GM23338 (cell line): ENCODE measurements at regions not wholly inside any gene's neighbourhood (a gene's known extent, or its start where the extent isn't known, plus 50 kb on each side); places are given as distances from the start of the nearest gene placed in this dataset.

Source experiments
- ATAC-seq: fragments of 200-7000 bp; cut with Tn5 transposase; 3 replicates; pipeline ENCODE4 v1.9.1; 2020
- DNase-seq: peaks from one replicate; pipeline ENCODE4 v3.0.0-alpha.2; 2015; ENCODE audit warnings: low spot score
- H2AFZ ChIP-seq: fragments of 200-600 bp; sonication (generic); 2 replicates; pipeline ENCODE4 v1.8.0; 2016; ENCODE audit warnings: antibody characterized with exemption, mild to moderate bottlenecking, moderate library complexity
- H3F3A ChIP-seq: fragments of 200-600 bp; sonication (generic); replicated peaks from 2 replicates; pipeline ENCODE4 v1.8.0; 2017; ENCODE audit warnings: antibody characterized with exemption, mixed run types, low read depth
- H3K27ac ChIP-seq: fragments of 200-600 bp; sonication (generic); 2 replicates; pipeline ENCODE4 v1.6.1; 2016; ENCODE audit warnings: low read depth
- H3K27me3 ChIP-seq: fragments of 200-600 bp; sonication (generic); 2 replicates; pipeline ENCODE4 v1.8.0; 2016; ENCODE audit warnings: mild to moderate bottlenecking, mixed run types, moderate library complexity; ENCODE audit not compliant: insufficient read depth
- H3K36me3 ChIP-seq: fragments of 200-600 bp; sonication (generic); 2 replicates; pipeline ENCODE4 v1.8.0; 2016; ENCODE audit warnings: mild to moderate bottlenecking; ENCODE audit not compliant: insufficient read depth
- H3K4me1 ChIP-seq: fragments of 200-600 bp; sonication (generic); 2 replicates; pipeline ENCODE4 v1.8.0; 2016; ENCODE audit warnings: mild to moderate bottlenecking, moderate library complexity; ENCODE audit not compliant: insufficient read depth
- H3K4me2 ChIP-seq: fragments of 200-600 bp; sonication (generic); 2 replicates; pipeline ENCODE4 v1.7.1; 2017; ENCODE audit warnings: mixed run types
- H3K4me3 ChIP-seq: fragments of 200-600 bp; sonication (generic); 2 replicates; pipeline ENCODE4 v1.6.1; 2016; ENCODE audit warnings: mixed run types
- H3K79me2 ChIP-seq: fragments of 200-600 bp; sonication (generic); replicated peaks from 2 replicates; pipeline ENCODE4 v1.8.0; 2017; ENCODE audit warnings: mild to moderate bottlenecking; ENCODE audit not compliant: insufficient read depth
- H3K9me2 ChIP-seq: fragments of 200-600 bp; sonication (generic); 2 replicates; pipeline ENCODE4 v1.8.0; 2017; ENCODE audit not compliant: insufficient read depth
- H4K20me1 ChIP-seq: fragments of 200-600 bp; sonication (generic); replicated peaks from 2 replicates; pipeline ENCODE4 v1.8.0; 2017; ENCODE audit warnings: mild to moderate bottlenecking; ENCODE audit not compliant: insufficient read depth
- H3K27ac Mint-ChIP-seq: 2 replicates; pipeline ENCODE4 v1.8.0; 2020; ENCODE audit warnings: inconsistent platforms, mild to moderate bottlenecking, moderate library complexity, mixed read lengths
- H3K27me3 Mint-ChIP-seq: 3 replicates; pipeline ENCODE4 v1.8.0; 2022; ENCODE audit warnings: low read depth, mild to moderate bottlenecking, moderate library complexity, mixed read lengths, inconsistent platforms; ENCODE audit not compliant: insufficient read depth, poor library complexity
- H3K36me3 Mint-ChIP-seq: 3 replicates; pipeline ENCODE4 v1.8.0; 2021; ENCODE audit warnings: low read depth, mild to moderate bottlenecking, inconsistent platforms, moderate library complexity, mixed read lengths
- H3K4me1 Mint-ChIP-seq: 3 replicates; pipeline ENCODE4 v1.8.0; 2020; ENCODE audit warnings: mild to moderate bottlenecking, inconsistent platforms, mixed read lengths
- H3K4me3 Mint-ChIP-seq: 3 replicates; pipeline ENCODE4 v1.8.0; 2021; ENCODE audit warnings: moderate library complexity, mild to moderate bottlenecking, inconsistent platforms, mixed read lengths
- H3K9me3 Mint-ChIP-seq: 3 replicates; pipeline ENCODE4 v1.8.0; 2020; ENCODE audit warnings: moderate library complexity, mild to moderate bottlenecking, inconsistent platforms, mixed read lengths
- CREB1 ChIP-seq: fragments of 250-450 bp; sonication (Bioruptor Pico); IDR thresholded peaks from 2 replicates; pipeline ENCODE4 v1.5.0; 2020; ENCODE audit warnings: low read depth, mild to moderate bottlenecking, moderate library complexity
- EZH2 ChIP-seq: fragments of 200-600 bp; sonication (generic); IDR thresholded peaks from one replicate; pipeline ENCODE4 v1.8.0; 2017; ENCODE audit warnings: antibody characterized with exemption, mild to moderate bottlenecking, low read depth; ENCODE audit not compliant: unreplicated experiment
- EZH2phosphoT487 ChIP-seq: fragments of 200-600 bp; sonication (generic); IDR thresholded peaks from one replicate; pipeline ENCODE4 v1.8.1; 2018; ENCODE audit warnings: antibody characterized with exemption; ENCODE audit not compliant: unreplicated experiment
- JUNB ChIP-seq: IDR thresholded peaks from one replicate; pipeline ENCODE4 v1.6.1; 2016; ENCODE audit warnings: antibody characterized with exemption; ENCODE audit not compliant: unreplicated experiment
- NANOG ChIP-seq: IDR thresholded peaks from 2 replicates; pipeline ENCODE4 v1.6.1; 2016; ENCODE audit warnings: antibody characterized with exemption, borderline replicate concordance
- POLR2AphosphoS5 ChIP-seq: IDR thresholded peaks from 2 replicates; pipeline ENCODE4 v1.6.1; 2016; ENCODE audit warnings: antibody characterized with exemption, low read depth
- STAT1 ChIP-seq: IDR thresholded peaks from one replicate; pipeline ENCODE4 v1.6.1; 2016; ENCODE audit warnings: antibody characterized with exemption; ENCODE audit not compliant: unreplicated experiment
- ZNF114 ChIP-seq: fragments of 250-450 bp; sonication (Bioruptor Pico); IDR thresholded peaks from 2 replicates; pipeline ENCODE4 v1.5.0; 2020; ENCODE audit warnings: mild to moderate bottlenecking, moderate library complexity
- ZNF331 ChIP-seq: fragments of 250-450 bp; sonication (Bioruptor Pico); IDR thresholded peaks from 2 replicates; pipeline ENCODE4 v1.5.0; 2020; ENCODE audit warnings: low read depth, mild to moderate bottlenecking, moderate library complexity
- TF ChIP-seq, protein P1 (sequence below): IDR thresholded peaks from one replicate; pipeline ENCODE4 v1.6.1; 2018; ENCODE audit warnings: antibody characterized with exemption; ENCODE audit not compliant: unreplicated experiment
- TF ChIP-seq, protein P2 (sequence below): fragments of 250-450 bp; sonication (Bioruptor Pico); IDR thresholded peaks from 2 replicates; pipeline ENCODE4 v1.5.0; 2020; ENCODE audit warnings: mild to moderate bottlenecking, moderate library complexity
- TF ChIP-seq, protein P3 (sequence below), 2 experiments: fragments of 200-600 bp in 1 of 2; sonication (generic) in 1 of 2; conservative IDR thresholded peaks; 2 replicates each; pipeline versions ENCODE4 v1.5.1 to v1.6.1; 2016 to 2017; ENCODE audit warnings: antibody characterized with exemption in 2 of 2, low read depth in 2 of 2, mild to moderate bottlenecking in 2 of 2, moderate library complexity in 1 of 2

DNA sequence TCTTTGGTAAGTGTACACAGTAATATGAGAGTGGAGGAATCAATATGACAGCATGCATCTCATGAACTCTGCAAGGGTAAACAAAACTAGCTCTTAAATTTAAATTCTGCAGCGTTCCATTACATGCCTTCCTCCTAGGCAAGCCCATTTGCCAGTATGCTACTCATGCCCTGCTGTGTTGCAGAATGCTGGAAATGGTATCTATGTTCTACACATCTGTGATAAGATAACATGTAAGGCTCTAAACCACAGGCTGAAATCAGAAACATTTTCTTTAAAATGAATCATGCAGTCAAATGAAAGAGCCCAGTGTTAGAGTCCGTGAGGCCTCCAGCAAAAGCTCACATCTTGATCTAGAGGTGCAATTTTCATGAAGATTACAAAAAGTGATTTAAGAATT lies 112.8 kb upstream of the FN1 start:
- H2AFZ ChIP-seq, result peak overlapping the region; percentile 6; the same call in 1 of the 2 replicates
- no peaks in the 10 kb centered on the region for H3K79me2 ChIP-seq
- peaks cover 26% of the 10 kb centered on the region for H3K4me1 Mint-ChIP-seq
- no peaks in the 10 kb centered on the region for H3K27me3 Mint-ChIP-seq
- ATAC-seq (no peak), DNase-seq (no peak)
- TF ChIP-seq STAT1 (no peak), EZH2phosphoT487 (no peak), ZNF331 (CRISPR knock-in tag) (no peak), CREB1 (no peak), JUNB (no peak), NANOG (no peak)
- peak overlapping the region; percentile 51 for H3K27ac Mint-ChIP-seq
- no peak overlapping the region for H3K4me3 ChIP-seq
- H3K27me3 ChIP-seq, result no peaks in the 10 kb centered on the region
- H3F3A ChIP-seq, result no peaks in the 10 kb centered on the region
- H3K36me3 ChIP-seq, result no peaks in the 10 kb centered on the region
- H3K4me3 Mint-ChIP-seq, result no peak overlapping the region
- no peaks in the 10 kb centered on the region for H4K20me1 ChIP-seq
- peaks cover 39% of the 10 kb centered on the region for H3K4me1 ChIP-seq
- H3K27ac ChIP-seq, result peak overlapping the region; percentile 60; the same call in 1 of the 2 replicates
- H3K9me3 Mint-ChIP-seq, result no peaks in the 10 kb centered on the region
- no peaks in the 10 kb centered on the region for H3K36me3 Mint-ChIP-seq
- peak overlapping the region; percentile 59 for H3K4me2 ChIP-seq
- H3K9me2 ChIP-seq, result no peaks in the 10 kb centered on the region; the same call in 1 of the 2 replicates

DNA sequence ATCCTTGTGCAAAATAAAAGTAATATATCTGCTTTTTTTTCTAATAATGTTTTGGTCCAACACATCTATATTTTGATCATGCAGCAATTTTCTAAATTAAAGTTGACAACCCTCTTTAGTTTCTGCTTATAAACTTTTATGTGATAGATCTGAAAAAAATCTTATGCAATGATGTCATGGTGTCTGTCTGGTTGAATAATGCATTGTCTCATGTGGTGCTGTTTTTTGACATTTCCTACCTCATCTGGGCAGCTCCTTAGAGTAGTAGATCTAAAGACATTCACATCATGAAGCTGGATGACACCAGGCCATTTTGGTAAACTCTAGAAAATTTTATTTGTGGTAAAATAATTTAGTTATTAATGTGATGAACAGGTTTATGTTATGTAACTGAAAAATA lies 106.8 kb upstream of the FN1 start:
- Histone ChIP-seq H4K20me1 (no peaks in the 10 kb centered on the region), H3K9me2 (peaks cover 9% of the 10 kb centered on the region), H3K4me1 (peaks cover 22% of the 10 kb centered on the region), H3K36me3 (no peaks in the 10 kb centered on the region), H3K4me2 (no peak overlapping the region), H3K4me3 (no peak overlapping the region), H3K79me2 (no peaks in the 10 kb centered on the region), H3F3A (no peaks in the 10 kb centered on the region), H2AFZ (no peak overlapping the region), H3K27ac (no peak overlapping the region), H3K27me3 (no peaks in the 10 kb centered on the region)
- H3K27me3 Mint-ChIP-seq, result peaks cover 4% of the 10 kb centered on the region
- peaks cover 16% of the 10 kb centered on the region; the same call in 2 of the 3 replicates for H3K4me1 Mint-ChIP-seq
- H3K27ac Mint-ChIP-seq, result no peak overlapping the region
- no peaks in the 10 kb centered on the region; the same call in 2 of the 3 replicates for H3K9me3 Mint-ChIP-seq
- no peak overlapping the region for H3K4me3 Mint-ChIP-seq
- ATAC-seq, result no peak
- H3K36me3 Mint-ChIP-seq, result no peaks in the 10 kb centered on the region
- no peak for DNase-seq
- TF ChIP-seq, protein P1, sequence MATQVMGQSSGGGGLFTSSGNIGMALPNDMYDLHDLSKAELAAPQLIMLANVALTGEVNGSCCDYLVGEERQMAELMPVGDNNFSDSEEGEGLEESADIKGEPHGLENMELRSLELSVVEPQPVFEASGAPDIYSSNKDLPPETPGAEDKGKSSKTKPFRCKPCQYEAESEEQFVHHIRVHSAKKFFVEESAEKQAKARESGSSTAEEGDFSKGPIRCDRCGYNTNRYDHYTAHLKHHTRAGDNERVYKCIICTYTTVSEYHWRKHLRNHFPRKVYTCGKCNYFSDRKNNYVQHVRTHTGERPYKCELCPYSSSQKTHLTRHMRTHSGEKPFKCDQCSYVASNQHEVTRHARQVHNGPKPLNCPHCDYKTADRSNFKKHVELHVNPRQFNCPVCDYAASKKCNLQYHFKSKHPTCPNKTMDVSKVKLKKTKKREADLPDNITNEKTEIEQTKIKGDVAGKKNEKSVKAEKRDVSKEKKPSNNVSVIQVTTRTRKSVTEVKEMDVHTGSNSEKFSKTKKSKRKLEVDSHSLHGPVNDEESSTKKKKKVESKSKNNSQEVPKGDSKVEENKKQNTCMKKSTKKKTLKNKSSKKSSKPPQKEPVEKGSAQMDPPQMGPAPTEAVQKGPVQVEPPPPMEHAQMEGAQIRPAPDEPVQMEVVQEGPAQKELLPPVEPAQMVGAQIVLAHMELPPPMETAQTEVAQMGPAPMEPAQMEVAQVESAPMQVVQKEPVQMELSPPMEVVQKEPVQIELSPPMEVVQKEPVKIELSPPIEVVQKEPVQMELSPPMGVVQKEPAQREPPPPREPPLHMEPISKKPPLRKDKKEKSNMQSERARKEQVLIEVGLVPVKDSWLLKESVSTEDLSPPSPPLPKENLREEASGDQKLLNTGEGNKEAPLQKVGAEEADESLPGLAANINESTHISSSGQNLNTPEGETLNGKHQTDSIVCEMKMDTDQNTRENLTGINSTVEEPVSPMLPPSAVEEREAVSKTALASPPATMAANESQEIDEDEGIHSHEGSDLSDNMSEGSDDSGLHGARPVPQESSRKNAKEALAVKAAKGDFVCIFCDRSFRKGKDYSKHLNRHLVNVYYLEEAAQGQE, result no peak
- TF ChIP-seq STAT1, result no peak
- TF ChIP-seq NANOG, result no peak
- TF ChIP-seq ZNF114 (CRISPR knock-in tag), result no peak
- TF ChIP-seq, protein P2, sequence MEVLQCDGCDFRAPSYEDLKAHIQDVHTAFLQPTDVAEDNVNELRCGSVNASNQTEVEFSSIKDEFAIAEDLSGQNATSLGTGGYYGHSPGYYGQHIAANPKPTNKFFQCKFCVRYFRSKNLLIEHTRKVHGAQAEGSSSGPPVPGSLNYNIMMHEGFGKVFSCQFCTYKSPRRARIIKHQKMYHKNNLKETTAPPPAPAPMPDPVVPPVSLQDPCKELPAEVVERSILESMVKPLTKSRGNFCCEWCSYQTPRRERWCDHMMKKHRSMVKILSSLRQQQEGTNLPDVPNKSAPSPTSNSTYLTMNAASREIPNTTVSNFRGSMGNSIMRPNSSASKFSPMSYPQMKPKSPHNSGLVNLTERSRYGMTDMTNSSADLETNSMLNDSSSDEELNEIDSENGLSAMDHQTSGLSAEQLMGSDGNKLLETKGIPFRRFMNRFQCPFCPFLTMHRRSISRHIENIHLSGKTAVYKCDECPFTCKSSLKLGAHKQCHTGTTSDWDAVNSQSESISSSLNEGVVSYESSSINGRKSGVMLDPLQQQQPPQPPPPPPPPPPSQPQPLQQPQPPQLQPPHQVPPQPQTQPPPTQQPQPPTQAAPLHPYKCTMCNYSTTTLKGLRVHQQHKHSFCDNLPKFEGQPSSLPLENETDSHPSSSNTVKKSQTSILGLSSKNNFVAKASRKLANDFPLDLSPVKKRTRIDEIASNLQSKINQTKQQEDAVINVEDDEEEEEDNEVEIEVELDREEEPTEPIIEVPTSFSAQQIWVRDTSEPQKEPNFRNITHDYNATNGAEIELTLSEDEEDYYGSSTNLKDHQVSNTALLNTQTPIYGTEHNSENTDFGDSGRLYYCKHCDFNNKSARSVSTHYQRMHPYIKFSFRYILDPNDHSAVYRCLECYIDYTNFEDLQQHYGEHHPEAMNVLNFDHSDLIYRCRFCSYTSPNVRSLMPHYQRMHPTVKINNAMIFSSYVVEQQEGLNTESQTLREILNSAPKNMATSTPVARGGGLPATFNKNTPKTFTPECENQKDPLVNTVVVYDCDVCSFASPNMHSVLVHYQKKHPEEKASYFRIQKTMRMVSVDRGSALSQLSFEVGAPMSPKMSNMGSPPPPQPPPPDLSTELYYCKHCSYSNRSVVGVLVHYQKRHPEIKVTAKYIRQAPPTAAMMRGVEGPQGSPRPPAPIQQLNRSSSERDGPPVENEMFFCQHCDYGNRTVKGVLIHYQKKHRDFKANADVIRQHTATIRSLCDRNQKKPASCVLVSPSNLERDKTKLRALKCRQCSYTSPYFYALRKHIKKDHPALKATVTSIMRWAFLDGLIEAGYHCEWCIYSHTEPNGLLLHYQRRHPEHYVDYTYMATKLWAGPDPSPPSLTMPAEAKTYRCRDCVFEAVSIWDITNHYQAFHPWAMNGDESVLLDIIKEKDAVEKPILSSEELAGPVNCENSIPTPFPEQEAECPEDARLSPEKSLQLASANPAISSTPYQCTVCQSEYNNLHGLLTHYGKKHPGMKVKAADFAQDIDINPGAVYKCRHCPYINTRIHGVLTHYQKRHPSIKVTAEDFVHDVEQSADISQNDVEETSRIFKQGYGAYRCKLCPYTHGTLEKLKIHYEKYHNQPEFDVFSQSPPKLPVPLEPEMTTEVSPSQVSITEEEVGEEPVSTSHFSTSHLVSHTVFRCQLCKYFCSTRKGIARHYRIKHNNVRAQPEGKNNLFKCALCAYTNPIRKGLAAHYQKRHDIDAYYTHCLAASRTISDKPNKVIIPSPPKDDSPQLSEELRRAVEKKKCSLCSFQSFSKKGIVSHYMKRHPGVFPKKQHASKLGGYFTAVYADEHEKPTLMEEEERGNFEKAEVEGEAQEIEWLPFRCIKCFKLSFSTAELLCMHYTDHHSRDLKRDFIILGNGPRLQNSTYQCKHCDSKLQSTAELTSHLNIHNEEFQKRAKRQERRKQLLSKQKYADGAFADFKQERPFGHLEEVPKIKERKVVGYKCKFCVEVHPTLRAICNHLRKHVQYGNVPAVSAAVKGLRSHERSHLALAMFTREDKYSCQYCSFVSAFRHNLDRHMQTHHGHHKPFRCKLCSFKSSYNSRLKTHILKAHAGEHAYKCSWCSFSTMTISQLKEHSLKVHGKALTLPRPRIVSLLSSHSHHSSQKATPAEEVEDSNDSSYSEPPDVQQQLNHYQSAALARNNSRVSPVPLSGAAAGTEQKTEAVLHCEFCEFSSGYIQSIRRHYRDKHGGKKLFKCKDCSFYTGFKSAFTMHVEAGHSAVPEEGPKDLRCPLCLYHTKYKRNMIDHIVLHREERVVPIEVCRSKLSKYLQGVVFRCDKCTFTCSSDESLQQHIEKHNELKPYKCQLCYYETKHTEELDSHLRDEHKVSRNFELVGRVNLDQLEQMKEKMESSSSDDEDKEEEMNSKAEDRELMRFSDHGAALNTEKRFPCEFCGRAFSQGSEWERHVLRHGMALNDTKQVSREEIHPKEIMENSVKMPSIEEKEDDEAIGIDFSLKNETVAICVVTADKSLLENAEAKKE (CRISPR knock-in tag), result no peak
- TF ChIP-seq CREB1, result no peak
- no peak for TF ChIP-seq POLR2AphosphoS5
- TF ChIP-seq, protein P3, sequence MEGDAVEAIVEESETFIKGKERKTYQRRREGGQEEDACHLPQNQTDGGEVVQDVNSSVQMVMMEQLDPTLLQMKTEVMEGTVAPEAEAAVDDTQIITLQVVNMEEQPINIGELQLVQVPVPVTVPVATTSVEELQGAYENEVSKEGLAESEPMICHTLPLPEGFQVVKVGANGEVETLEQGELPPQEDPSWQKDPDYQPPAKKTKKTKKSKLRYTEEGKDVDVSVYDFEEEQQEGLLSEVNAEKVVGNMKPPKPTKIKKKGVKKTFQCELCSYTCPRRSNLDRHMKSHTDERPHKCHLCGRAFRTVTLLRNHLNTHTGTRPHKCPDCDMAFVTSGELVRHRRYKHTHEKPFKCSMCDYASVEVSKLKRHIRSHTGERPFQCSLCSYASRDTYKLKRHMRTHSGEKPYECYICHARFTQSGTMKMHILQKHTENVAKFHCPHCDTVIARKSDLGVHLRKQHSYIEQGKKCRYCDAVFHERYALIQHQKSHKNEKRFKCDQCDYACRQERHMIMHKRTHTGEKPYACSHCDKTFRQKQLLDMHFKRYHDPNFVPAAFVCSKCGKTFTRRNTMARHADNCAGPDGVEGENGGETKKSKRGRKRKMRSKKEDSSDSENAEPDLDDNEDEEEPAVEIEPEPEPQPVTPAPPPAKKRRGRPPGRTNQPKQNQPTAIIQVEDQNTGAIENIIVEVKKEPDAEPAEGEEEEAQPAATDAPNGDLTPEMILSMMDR (conservative IDR thresholded peaks at IDR 0.05; ENCODE audit: low read depth in 2 of 2), result no peak
- no peak for TF ChIP-seq EZH2
